ENCODE measurements at regions not wholly inside any gene's neighbourhood (a gene's known extent, or its start where the extent isn't known, plus 50 kb on each side); places are given as distances from the start of the nearest gene placed in this dataset.

DNA sequence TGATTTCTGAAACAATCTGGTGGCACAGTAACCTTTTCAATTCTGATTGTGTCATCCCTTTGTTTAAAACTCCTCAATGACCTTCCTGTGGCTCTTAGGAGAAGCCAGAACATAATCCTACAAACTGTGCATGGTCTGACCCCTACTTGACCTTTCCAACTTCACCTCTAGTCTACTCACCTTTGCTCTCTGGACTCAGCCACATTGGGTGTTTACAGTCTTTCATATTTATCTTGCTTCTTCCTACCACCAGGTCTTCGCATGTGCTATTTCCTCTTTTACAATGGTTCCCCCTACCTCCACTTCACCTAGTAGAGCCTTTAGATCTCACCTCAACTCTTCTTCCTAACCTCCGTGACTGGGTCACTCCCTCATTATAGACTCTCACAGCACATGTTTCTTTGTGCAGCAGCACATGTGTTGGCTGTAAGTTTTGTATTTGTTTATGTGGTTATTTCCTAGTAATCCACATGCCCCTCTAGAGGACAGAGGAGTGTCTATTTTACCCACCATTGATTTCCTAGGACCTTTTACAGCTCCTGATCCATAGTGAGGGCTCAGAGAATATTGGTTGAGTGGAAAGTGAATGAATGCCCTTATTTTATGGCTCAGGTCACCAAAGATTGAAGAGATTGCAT, 320.8 kb upstream of the MEIS1 start:
- TF ChIP-seq EZH2phosphoT487 (IDR thresholded peaks at IDR 0.05; ENCODE audit: low read length) (no peak), CTCF (IDR thresholded peaks at IDR 0.05; ENCODE audit: low read length) (no peak), EZH2 (optimal IDR thresholded peaks at IDR 0.05; ENCODE audit: low read depth, low read length) (no peak)
- H3K4me1 ChIP-seq (ENCODE audit: low read length), result peaks cover 9% of the 10 kb centered on the region
- no peak overlapping the region for H3K9ac ChIP-seq (ENCODE audit: low read length)
- no peaks in the 10 kb centered on the region for H3K9me2 ChIP-seq (replicated peaks; ENCODE audit: insufficient read depth, low read length)
- no peaks in the 10 kb centered on the region for H3K9me3 ChIP-seq (replicated peaks; ENCODE audit: insufficient read depth, low read length)
- H3K27ac ChIP-seq (ENCODE audit: low read length), result no peak overlapping the region
- no peak for DNase-seq
- no peak overlapping the region for H3K4me3 ChIP-seq (ENCODE audit: low read length)
- H3F3A ChIP-seq (ENCODE audit: insufficient read depth, low read length), result no peaks in the 10 kb centered on the region
- H3K4me2 ChIP-seq (ENCODE audit: low read depth, low read length), result no peak overlapping the region
- no peaks in the 10 kb centered on the region for H3K36me3 ChIP-seq (replicated peaks; ENCODE audit: insufficient read depth, low read length)
- H2AFZ ChIP-seq (ENCODE audit: low read length), result no peak overlapping the region
- no peaks in the 10 kb centered on the region for H3K27me3 ChIP-seq (replicated peaks; ENCODE audit: insufficient read depth, low read length)
- no peaks in the 10 kb centered on the region for H3K79me2 ChIP-seq (ENCODE audit: low read length)
- H4K20me1 ChIP-seq (ENCODE audit: insufficient read depth, low read length), result no peaks in the 10 kb centered on the region

GRCh38 chr2:66111706-66112105, 323.2 kb upstream of the MEIS1 start:
- Histone ChIP-seq H4K20me1 (ENCODE audit: insufficient read depth, low read length) (no peaks in the 10 kb centered on the region), H3K4me2 (ENCODE audit: low read depth, low read length) (no peak overlapping the region), H3K9me3 (replicated peaks; ENCODE audit: insufficient read depth, low read length) (no peaks in the 10 kb centered on the region), H3K9ac (ENCODE audit: low read length) (no peak overlapping the region), H3K27me3 (replicated peaks; ENCODE audit: insufficient read depth, low read length) (no peaks in the 10 kb centered on the region), H3F3A (ENCODE audit: insufficient read depth, low read length) (no peaks in the 10 kb centered on the region), H3K79me2 (ENCODE audit: low read length) (no peaks in the 10 kb centered on the region), H3K36me3 (replicated peaks; ENCODE audit: insufficient read depth, low read length) (no peaks in the 10 kb centered on the region), H3K4me1 (ENCODE audit: low read length) (peaks cover 9% of the 10 kb centered on the region), H3K4me3 (ENCODE audit: low read length) (no peak overlapping the region), H2AFZ (ENCODE audit: low read length) (no peak overlapping the region), H3K27ac (ENCODE audit: low read length) (no peak overlapping the region), H3K9me2 (replicated peaks; ENCODE audit: insufficient read depth, low read length) (no peaks in the 10 kb centered on the region)
- TF ChIP-seq CTCF (IDR thresholded peaks at IDR 0.05; ENCODE audit: low read length), result no peak
- TF ChIP-seq EZH2phosphoT487 (IDR thresholded peaks at IDR 0.05; ENCODE audit: low read length), result no peak
- TF ChIP-seq EZH2 (optimal IDR thresholded peaks at IDR 0.05; ENCODE audit: low read depth, low read length), result no peak
- peak; percentile 57 for DNase-seq

DNA sequence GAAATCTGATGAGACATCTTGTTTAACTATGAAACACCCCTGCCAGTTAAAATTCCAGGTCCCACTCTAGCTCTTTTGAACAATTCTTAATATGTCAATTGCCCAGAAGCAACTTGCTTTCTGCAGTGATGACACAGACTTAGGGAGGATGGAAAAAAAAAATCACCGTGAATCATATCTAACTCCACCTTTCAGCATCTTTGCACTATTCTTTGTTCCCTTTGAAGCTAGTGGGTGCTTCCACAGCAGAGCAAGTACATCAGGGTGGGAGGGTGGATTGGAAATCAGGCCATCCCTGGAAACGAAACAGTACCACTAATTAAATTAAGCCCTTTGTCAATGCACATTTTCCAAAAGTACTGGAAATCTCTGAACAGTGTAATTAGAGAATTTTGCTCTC, 324.3 kb upstream of the MEIS1 start:
- Histone ChIP-seq H4K20me1 (ENCODE audit: insufficient read depth, low read length) (no peaks in the 10 kb centered on the region), H3K79me2 (ENCODE audit: low read length) (no peaks in the 10 kb centered on the region), H3K27me3 (replicated peaks; ENCODE audit: insufficient read depth, low read length) (no peaks in the 10 kb centered on the region), H3F3A (ENCODE audit: insufficient read depth, low read length) (no peaks in the 10 kb centered on the region), H3K9me2 (replicated peaks; ENCODE audit: insufficient read depth, low read length) (no peaks in the 10 kb centered on the region), H3K4me1 (ENCODE audit: low read length) (peaks cover 9% of the 10 kb centered on the region), H3K27ac (ENCODE audit: low read length) (no peak overlapping the region), H3K9me3 (replicated peaks; ENCODE audit: insufficient read depth, low read length) (no peaks in the 10 kb centered on the region), H3K4me3 (ENCODE audit: low read length) (no peak overlapping the region), H3K36me3 (replicated peaks; ENCODE audit: insufficient read depth, low read length) (no peaks in the 10 kb centered on the region), H2AFZ (ENCODE audit: low read length) (no peak overlapping the region), H3K4me2 (ENCODE audit: low read depth, low read length) (no peak overlapping the region), H3K9ac (ENCODE audit: low read length) (no peak overlapping the region)
- no peak for DNase-seq
- TF ChIP-seq CTCF (IDR thresholded peaks at IDR 0.05; ENCODE audit: low read length) (no peak), EZH2 (optimal IDR thresholded peaks at IDR 0.05; ENCODE audit: low read depth, low read length) (no peak), EZH2phosphoT487 (IDR thresholded peaks at IDR 0.05; ENCODE audit: low read length) (no peak)
